ENCODE measurements at regions not wholly inside any gene's neighbourhood (a gene's known extent, or its start where the extent isn't known, plus 50 kb on each side); places are given as distances from the start of the nearest gene placed in this dataset.
A peak's percentile ranks its signal among the peaks of the same experiment; 100 is the strongest.

DNA sequence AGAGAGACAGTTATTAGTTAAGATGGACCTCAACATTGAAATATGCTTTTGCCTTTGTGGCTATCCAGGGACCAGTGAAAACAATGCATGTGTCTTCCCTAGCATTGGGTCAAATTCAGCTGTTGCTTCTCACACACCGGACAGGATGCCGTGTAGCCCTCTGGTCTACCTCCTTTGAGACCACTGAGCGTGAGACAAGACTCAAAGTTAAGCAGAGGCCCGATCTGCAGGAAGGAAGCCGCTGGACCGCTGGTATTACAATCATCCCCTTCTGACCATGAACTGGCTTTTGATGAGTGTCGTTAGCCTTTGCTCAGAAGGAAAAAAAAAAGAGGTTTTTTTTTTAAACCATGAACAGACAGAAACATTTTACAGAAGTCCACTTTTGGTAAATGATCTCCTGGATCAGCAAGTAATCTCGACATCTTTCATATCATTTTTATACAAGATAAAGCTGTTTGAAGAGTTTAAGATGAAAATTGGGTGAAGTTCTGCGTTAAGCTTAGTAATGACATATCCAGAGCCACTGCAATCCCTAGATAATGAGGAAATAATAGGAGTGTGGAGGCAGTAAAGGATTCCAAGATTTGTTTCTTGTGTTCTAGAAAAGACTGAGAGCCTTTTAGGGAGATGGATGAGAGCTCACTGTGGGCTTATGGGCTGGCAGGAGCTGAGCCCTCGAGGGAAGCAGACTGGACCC lies 622.8 kb downstream of the QKI start:
- H3K27ac Mint-ChIP-seq: no peak overlapping the region
- peaks cover 0 to 2% (median 0%) of the 10 kb centered on the region in 7 donors for H3K9me3 Mint-ChIP-seq
- H3K4me1 Mint-ChIP-seq: no peaks in the 10 kb centered on the region
- H3K36me3 Mint-ChIP-seq: peaks cover 0 to 5% of the 10 kb centered on the region in 2 donors
- ATAC-seq (ENCODE audit: low read depth in 2 of 2): no peak
- H3K27me3 Mint-ChIP-seq: peaks cover 7 to 10% (median 8%) of the 10 kb centered on the region in 3 donors
- H3K4me3 Mint-ChIP-seq: no peak overlapping the region
- no peak for DNase-seq

- Mint-ChIP-seq H3K27me3 (peaks cover 7 to 10% (median 8%) of the 10 kb centered on the region in 3 donors), H3K27ac (no peak overlapping the region), H3K4me3 (no peak overlapping the region), H3K9me3 (peaks cover 0 to 4% (median 0%) of the 10 kb centered on the region in 7 donors), H3K4me1 (no peaks in the 10 kb centered on the region), H3K36me3 (peaks cover 0 to 5% of the 10 kb centered on the region in 2 donors)
- ATAC-seq (ENCODE audit: low read depth in 2 of 2): no peak
- DNase-seq: no peak
Measured at GRCh38 chr6:164035900-164036485, 621.5 kb downstream of the QKI start.

DNA sequence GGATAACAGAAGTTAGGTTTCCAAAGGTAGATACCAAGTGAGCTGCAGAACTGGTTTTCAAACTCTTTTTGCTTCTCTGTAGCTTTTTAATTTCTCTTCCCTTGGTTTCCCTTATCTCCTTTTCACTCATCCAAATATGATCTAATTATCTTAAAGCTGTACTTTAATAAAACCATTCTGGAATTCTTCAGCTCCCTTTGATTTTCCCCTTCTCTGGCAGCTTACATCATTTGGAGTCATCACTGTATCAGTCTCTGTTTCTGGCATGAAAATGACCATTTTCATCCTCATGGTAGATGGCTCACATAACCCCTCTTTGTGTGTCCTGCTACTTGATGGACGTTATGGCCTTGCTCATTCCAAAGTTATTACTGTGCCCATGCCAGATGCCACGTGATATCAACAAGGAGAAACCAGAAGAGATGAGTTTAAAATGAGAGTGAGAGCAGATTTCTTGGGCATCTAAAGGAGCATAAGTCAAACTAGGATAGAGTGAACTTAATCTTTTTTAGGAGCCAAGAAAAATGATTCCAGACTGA lies 620.2 kb downstream of the QKI start:
- Mint-ChIP-seq H3K9me3 (peaks cover 0 to 4% (median 0%) of the 10 kb centered on the region in 7 donors), H3K27me3 (peaks cover 7 to 10% (median 8%) of the 10 kb centered on the region in 3 donors), H3K4me3 (no peak overlapping the region), H3K4me1 (no peaks in the 10 kb centered on the region), H3K27ac (no peak overlapping the region), H3K36me3 (peaks cover 0 to 5% of the 10 kb centered on the region in 2 donors)
- no peak for ATAC-seq (ENCODE audit: low read depth in 2 of 2)
- no peak for DNase-seq

GRCh38 chr6:164025180-164025579 lies 610.7 kb downstream of the QKI start:
- Mint-ChIP-seq H3K4me1 (no peaks in the 10 kb centered on the region), H3K36me3 (no peaks in the 10 kb centered on the region), H3K9me3 (peaks cover 0 to 6% (median 0%) of the 10 kb centered on the region in 7 donors), H3K27me3 (peaks cover 0 to 8% (median 4%) of the 10 kb centered on the region in 3 donors), H3K4me3 (no peak overlapping the region), H3K27ac (no peak overlapping the region)
- DNase-seq: no peak
- ATAC-seq (ENCODE audit: low read depth in 2 of 2): no peak

DNA sequence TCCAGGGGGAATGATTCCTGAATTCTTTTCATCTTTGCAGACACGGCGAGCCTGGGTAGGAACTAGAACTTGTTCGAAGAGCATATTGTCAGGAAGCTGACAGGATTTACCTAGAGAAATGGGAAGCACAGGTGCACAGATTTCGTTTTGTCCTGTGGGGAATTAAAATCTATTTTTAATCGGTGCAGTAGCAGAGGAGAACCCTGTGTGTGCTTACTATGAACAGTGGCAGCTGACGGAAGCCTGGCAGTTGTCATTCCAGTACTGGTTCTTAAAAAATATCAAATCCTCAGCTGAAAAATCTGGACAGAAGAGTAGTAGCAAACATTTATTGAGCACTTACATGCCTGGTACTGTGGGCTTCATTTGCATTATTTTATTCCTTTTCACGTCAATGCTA lies 609.0 kb downstream of the QKI start:
- peaks cover 0 to 6% (median 0%) of the 10 kb centered on the region in 7 donors for H3K9me3 Mint-ChIP-seq
- no peaks in the 10 kb centered on the region for H3K36me3 Mint-ChIP-seq
- no peak for DNase-seq
- H3K27me3 Mint-ChIP-seq: peaks cover 3 to 13% (median 6%) of the 10 kb centered on the region in 3 donors
- ATAC-seq (ENCODE audit: low read depth in 2 of 2): no peak
- no peak overlapping the region for H3K27ac Mint-ChIP-seq
- H3K4me3 Mint-ChIP-seq: no peak overlapping the region
- H3K4me1 Mint-ChIP-seq: no peaks in the 10 kb centered on the region

DNA sequence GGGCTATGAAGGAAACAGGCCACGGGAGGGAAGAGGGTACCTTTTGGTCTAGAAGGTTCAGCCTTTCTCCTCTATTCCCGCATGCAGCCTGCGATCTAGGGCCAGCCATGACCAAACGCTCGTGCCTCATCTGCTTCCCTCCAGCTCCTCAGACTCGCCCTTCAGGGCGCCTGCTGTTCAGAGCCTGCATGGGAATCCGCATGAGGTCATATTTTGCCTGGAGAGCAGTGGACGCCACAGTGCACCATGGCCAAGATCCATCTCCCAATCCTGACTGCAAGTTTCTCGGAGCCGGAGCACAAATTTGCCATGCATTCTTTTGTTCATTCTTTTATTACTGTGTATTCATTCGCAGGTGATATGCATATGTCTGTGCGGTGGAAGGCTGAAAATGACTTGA lies 608.1 kb downstream of the QKI start:
- Mint-ChIP-seq H3K27me3 (peaks cover 10 to 17% (median 11%) of the 10 kb centered on the region in 3 donors), H3K4me3 (no peak overlapping the region), H3K36me3 (no peaks in the 10 kb centered on the region), H3K9me3 (peaks cover 0 to 6% (median 0%) of the 10 kb centered on the region in 7 donors), H3K27ac (no peak overlapping the region), H3K4me1 (no peaks in the 10 kb centered on the region)
- ATAC-seq (ENCODE audit: low read depth in 2 of 2) (no peak), DNase-seq (no peak)

DNA sequence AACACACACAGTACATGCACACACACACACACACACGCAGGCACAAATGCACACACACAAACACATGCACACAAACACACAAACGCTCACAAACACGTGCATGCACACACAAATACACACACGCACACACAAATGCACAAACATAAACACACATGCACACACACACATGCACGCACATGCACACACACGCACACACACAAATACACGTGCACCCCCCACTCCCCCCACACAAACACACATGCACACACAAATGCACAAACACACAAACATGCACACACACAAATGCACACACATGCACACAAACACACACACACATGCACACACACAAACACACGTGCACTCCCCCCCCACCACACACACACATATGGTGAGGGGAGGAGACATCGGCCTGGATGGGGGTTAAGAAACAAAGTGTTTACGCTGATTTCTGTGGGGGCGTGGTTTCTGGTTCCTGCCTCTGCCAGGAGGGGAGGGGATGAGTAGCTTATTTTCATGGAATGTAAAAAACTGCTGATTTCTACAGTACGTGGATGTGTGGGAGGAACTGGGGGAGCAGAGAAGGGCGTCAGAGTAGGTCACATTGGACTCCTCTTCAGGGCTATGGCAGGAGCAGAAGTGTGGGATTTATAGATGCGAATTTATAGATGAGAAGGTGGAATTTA lies 607.2 kb downstream of the QKI start:
- Mint-ChIP-seq H3K27me3 (peaks cover 12 to 17% (median 14%) of the 10 kb centered on the region in 3 donors), H3K27ac (peak overlapping the region in 1 of 6 donors; percentile 42), H3K4me1 (no peaks in the 10 kb centered on the region), H3K9me3 (peaks cover 0 to 11% (median 0%) of the 10 kb centered on the region in 7 donors), H3K36me3 (no peaks in the 10 kb centered on the region), H3K4me3 (no peak overlapping the region)
- DNase-seq (no peak), ATAC-seq (ENCODE audit: low read depth in 2 of 2) (no peak)

- Mint-ChIP-seq H3K27ac (no peak overlapping the region), H3K9me3 (peaks cover 0 to 11% (median 0%) of the 10 kb centered on the region in 7 donors), H3K4me1 (no peaks in the 10 kb centered on the region), H3K27me3 (peaks cover 12 to 17% (median 14%) of the 10 kb centered on the region in 3 donors), H3K4me3 (no peak overlapping the region), H3K36me3 (no peaks in the 10 kb centered on the region)
- DNase-seq (no peak), ATAC-seq (ENCODE audit: low read depth in 2 of 2) (no peak)
Measured at GRCh38 chr6:164020142-164020541, 605.6 kb downstream of the QKI start.

GRCh38 chr6:164018133-164018532 lies 603.6 kb downstream of the QKI start:
- H3K9me3 Mint-ChIP-seq: peaks cover 0 to 11% (median 0%) of the 10 kb centered on the region in 7 donors
- ATAC-seq (ENCODE audit: low read depth in 2 of 2) (no peak), DNase-seq (no peak)
- H3K27me3 Mint-ChIP-seq: peaks cover 12 to 17% (median 14%) of the 10 kb centered on the region in 3 donors
- H3K36me3 Mint-ChIP-seq: no peaks in the 10 kb centered on the region
- no peak overlapping the region for H3K4me3 Mint-ChIP-seq
- H3K4me1 Mint-ChIP-seq: no peaks in the 10 kb centered on the region
- peak overlapping the region in 1 of 6 donors; percentile 73 for H3K27ac Mint-ChIP-seq

- no peaks in the 10 kb centered on the region for H3K4me1 Mint-ChIP-seq
- peak overlapping the region in 1 of 6 donors; percentile 23 for H3K27ac Mint-ChIP-seq
- no peak for DNase-seq
Measured at GRCh38 chr6:164016056-164016455, 601.5 kb downstream of the QKI start.

DNA sequence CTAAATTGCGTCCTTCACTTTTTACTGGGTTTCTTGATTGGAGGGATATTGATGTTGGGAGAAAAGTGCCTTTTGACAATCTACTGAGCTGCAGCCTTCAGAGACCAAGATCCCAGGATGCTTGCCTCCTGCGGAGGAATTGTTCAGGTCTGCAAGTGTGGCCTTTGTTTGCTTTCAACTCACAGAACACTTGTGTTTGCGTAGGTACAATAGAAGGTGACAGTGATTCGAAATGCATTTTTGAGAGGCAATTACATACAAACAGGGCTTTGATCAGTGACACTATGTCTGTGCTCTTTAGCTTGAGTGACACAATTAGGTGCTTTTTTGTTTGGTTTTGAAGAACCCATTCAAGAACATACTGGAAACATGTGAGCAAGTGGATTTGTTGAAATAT lies 600.6 kb downstream of the QKI start:
- Mint-ChIP-seq H3K4me1 (no peaks in the 10 kb centered on the region), H3K27me3 (peaks cover 10 to 15% (median 12%) of the 10 kb centered on the region in 3 donors), H3K9me3 (peaks cover 0 to 6% (median 0%) of the 10 kb centered on the region in 7 donors), H3K36me3 (no peaks in the 10 kb centered on the region), H3K4me3 (no peak overlapping the region), H3K27ac (peak overlapping the region in 1 of 6 donors; percentile 10)
- no peak for ATAC-seq (ENCODE audit: low read depth in 2 of 2)
- DNase-seq: no peak

More at GRCh38 chr6:164016056-164016455, 601.5 kb downstream of the QKI start:
- ATAC-seq (ENCODE audit: low read depth in 2 of 2): no peak
- no peak overlapping the region for H3K4me3 Mint-ChIP-seq
- peaks cover 10 to 20% (median 12%) of the 10 kb centered on the region in 3 donors for H3K27me3 Mint-ChIP-seq
- peaks cover 0 to 8% (median 0%) of the 10 kb centered on the region in 7 donors for H3K9me3 Mint-ChIP-seq
- no peaks in the 10 kb centered on the region for H3K36me3 Mint-ChIP-seq

DNA sequence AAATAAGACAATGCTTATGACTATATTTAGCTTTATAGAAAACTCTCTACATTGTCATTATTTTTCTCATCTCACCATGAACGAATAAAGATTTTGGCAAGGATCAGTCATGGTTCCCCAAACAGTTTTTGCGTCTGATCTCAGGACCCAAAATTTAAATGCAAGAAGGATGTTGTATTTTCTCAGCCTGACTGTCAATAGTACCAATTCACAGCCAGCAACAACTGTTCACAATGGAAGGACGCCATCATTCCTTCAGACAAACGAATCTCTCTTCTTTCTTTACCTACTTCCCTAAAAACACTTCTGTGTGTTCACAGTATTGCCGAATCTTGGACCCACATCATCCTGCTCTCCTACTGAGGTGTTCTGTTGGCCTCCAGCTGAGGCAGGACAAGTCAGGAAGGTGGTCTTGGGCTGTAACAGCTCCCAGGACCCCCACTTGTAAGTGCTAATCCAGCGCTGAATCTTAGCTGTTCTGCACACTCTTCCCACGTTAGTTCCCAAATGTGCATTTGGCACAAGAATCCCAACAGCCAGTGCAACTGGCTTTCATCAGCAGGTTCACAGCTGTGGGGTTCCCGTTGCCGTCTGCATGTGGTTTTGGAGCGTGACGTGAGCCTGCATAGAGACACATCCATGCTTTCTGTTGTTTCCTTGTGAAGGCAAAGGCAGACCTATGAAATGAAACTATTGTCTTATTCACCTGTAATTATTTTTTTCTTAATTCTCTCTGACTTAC lies 600.0 kb downstream of the QKI start:
- Mint-ChIP-seq H3K36me3 (no peaks in the 10 kb centered on the region), H3K27ac (peak overlapping the region in 1 of 6 donors; percentile 10), H3K9me3 (peaks cover 0 to 6% (median 0%) of the 10 kb centered on the region in 7 donors), H3K4me3 (no peak overlapping the region), H3K27me3 (peaks cover 10 to 15% (median 12%) of the 10 kb centered on the region in 3 donors), H3K4me1 (no peaks in the 10 kb centered on the region)
- DNase-seq (no peak), ATAC-seq (ENCODE audit: low read depth in 2 of 2) (no peak)
